SU-DHL-6 (cell line): ENCODE measurements at regions not wholly inside any gene's neighbourhood (a gene's known extent, or its start where the extent isn't known, plus 50 kb on each side); places are given as distances from the start of the nearest gene placed in this dataset.

Experiments
- EZH2phosphoT487 ChIP-seq: fragments of 200-600 bp; sonication (generic), shearing (Covaris generic); conservative IDR thresholded peaks from 2 replicates; pipeline ENCODE4 v1.6.1; 2018; ENCODE audit warnings: mild to moderate bottlenecking, antibody characterized with exemption, low read length, moderate library complexity, mixed read lengths
- TF ChIP-seq, protein P1 (sequence below): fragments of 200-600 bp; sonication (generic); IDR thresholded peaks from one replicate; pipeline ENCODE4 v1.5.1; 2017; ENCODE audit warnings: antibody characterized with exemption, mild to moderate bottlenecking, low read length, moderate library complexity; ENCODE audit not compliant: insufficient read depth, poor library complexity, severe bottlenecking

DNA sequence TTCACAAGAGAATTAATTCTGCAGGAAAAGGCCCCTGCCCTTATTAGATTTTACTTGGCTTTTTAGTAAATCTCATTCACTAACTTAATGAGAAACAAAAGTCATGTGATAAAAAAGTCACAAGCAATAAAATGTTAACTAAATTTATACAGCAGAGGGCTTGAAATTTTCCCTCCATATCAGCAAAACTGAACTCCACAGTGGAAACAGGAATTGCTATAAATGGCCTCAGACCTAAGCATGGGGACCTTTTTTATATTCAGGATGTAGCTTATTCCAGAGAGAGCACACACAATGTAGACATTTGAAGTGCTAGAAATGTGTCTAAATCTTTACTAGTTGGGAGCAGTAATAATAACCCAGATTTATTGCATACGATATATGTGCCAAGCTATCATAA is 291.5 kb downstream of the C16orf95 start:
- TF ChIP-seq, protein P1, sequence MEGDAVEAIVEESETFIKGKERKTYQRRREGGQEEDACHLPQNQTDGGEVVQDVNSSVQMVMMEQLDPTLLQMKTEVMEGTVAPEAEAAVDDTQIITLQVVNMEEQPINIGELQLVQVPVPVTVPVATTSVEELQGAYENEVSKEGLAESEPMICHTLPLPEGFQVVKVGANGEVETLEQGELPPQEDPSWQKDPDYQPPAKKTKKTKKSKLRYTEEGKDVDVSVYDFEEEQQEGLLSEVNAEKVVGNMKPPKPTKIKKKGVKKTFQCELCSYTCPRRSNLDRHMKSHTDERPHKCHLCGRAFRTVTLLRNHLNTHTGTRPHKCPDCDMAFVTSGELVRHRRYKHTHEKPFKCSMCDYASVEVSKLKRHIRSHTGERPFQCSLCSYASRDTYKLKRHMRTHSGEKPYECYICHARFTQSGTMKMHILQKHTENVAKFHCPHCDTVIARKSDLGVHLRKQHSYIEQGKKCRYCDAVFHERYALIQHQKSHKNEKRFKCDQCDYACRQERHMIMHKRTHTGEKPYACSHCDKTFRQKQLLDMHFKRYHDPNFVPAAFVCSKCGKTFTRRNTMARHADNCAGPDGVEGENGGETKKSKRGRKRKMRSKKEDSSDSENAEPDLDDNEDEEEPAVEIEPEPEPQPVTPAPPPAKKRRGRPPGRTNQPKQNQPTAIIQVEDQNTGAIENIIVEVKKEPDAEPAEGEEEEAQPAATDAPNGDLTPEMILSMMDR: no peak
- TF ChIP-seq EZH2phosphoT487: no peak
